DOHH2 (cell line): ENCODE measurements at regions not wholly inside any gene's neighbourhood (a gene's known extent, or its start where the extent isn't known, plus 50 kb on each side); places are given as distances from the start of the nearest gene placed in this dataset.

Experiments
- EZH2phosphoT487 ChIP-seq: fragments of 200-600 bp; sonication (generic); IDR thresholded peaks from 2 replicates; pipeline ENCODE4 v1.6.1; 2017; ENCODE audit warnings: borderline replicate concordance, mild to moderate bottlenecking, antibody characterized with exemption, low read length, moderate library complexity, mixed read lengths
- TF ChIP-seq, protein P1 (sequence below): fragments of 200-600 bp; sonication (generic); IDR thresholded peaks from one replicate; pipeline ENCODE4 v1.5.1; 2014; ENCODE audit warnings: antibody characterized with exemption, mild to moderate bottlenecking, low read depth, low read length; ENCODE audit not compliant: poor library complexity, severe bottlenecking

DNA sequence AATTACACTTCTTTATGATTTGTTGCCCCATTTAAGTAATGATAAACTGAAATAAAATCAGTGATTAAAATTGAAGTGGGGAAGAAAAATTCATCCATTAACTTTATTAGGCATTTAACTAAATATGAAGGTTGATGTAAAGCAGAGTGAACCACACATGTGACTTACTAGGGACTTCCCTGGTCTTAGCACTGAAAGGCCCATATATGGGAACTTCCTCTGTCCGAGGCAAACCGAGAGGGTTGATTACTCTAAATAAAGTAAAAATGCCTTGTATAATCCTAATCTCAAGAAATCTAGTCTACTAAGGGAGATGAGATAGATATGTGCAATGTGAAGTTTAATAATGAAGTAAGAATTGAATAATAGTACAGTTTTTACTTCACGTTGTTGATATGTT, 403.9 kb upstream of the RPS6KA3 start:
- TF ChIP-seq, protein P1, sequence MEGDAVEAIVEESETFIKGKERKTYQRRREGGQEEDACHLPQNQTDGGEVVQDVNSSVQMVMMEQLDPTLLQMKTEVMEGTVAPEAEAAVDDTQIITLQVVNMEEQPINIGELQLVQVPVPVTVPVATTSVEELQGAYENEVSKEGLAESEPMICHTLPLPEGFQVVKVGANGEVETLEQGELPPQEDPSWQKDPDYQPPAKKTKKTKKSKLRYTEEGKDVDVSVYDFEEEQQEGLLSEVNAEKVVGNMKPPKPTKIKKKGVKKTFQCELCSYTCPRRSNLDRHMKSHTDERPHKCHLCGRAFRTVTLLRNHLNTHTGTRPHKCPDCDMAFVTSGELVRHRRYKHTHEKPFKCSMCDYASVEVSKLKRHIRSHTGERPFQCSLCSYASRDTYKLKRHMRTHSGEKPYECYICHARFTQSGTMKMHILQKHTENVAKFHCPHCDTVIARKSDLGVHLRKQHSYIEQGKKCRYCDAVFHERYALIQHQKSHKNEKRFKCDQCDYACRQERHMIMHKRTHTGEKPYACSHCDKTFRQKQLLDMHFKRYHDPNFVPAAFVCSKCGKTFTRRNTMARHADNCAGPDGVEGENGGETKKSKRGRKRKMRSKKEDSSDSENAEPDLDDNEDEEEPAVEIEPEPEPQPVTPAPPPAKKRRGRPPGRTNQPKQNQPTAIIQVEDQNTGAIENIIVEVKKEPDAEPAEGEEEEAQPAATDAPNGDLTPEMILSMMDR, result no peak
- TF ChIP-seq EZH2phosphoT487, result no peak
